GM12878 (cell line): ENCODE measurements at regions not wholly inside any gene's neighbourhood (a gene's known extent, or its start where the extent isn't known, plus 50 kb on each side); places are given as distances from the start of the nearest gene placed in this dataset.

Experiments used
- ATAC-seq: fragments of 200-7000 bp; cut with Tn5 transposase; 3 replicates; pipeline ENCODE4 v1.9.1; 2020; ENCODE audit warnings: mild to moderate bottlenecking, moderate library complexity
- BruUV-seq: library from RNA; stranded (reverse); fragments of 400-500 nt; replicated peaks from 2 replicates; lab custom pipeline; 2021; lab: Mats Ljungman, UMichigan
- CTCF ChIA-PET: fragments of 300-600 bp; sonication (Branson Sonifier 250); formaldehyde crosslinking; extraction: SDS; loops from one replicate; lab custom pipeline; 2021; ENCODE audit warnings: inconsistent platforms; lab: Yijun Ruan, JAX
- POLR2A ChIA-PET: fragments of 350-600 bp; formaldehyde crosslinking; extraction: SDS; loops from one replicate; lab custom pipeline; 2021; ENCODE audit warnings: inconsistent platforms; lab: Charles Lee
- RAD21 ChIA-PET: fragments of 300-600 bp; sonication (Branson Sonifier 250); formaldehyde crosslinking; loops from one replicate; lab custom pipeline; 2023; ENCODE audit warnings: antibody characterized with exemption; ENCODE audit not compliant: unreplicated experiment; lab: Charles Lee
- SMC1A ChIA-PET: fragments of 300-600 bp; sonication (Branson Sonifier 250); formaldehyde crosslinking; loops from one replicate; lab custom pipeline; 2023; ENCODE audit not compliant: unreplicated experiment, uncharacterized antibody; lab: Charles Lee
- DNase-seq: peaks from one replicate; pipeline ENCODE4 v3.0.0-alpha.2; 2011; ENCODE audit warnings: low read depth, low spot score
- FAIRE-seq: peaks from 3 replicates; lab custom pipeline; 2011; peaks lifted over from hg19 to GRCh38; lab: Jason Lieb, UNC
- H2AFZ ChIP-seq: 2 replicates; pipeline ENCODE4 v1.6.0; 2011; ENCODE audit warnings: low read depth, low read length, control low read depth; ENCODE audit not compliant: control insufficient read depth
- H3K27ac ChIP-seq: 2 replicates; pipeline ENCODE4 v1.5.1; 2011; ENCODE audit warnings: control low read depth; ENCODE audit not compliant: control insufficient read depth, insufficient read depth
- H3K27me3 ChIP-seq, 2 experiments: replicated peaks in 1 of 2; 2 replicates each; pipeline versions ENCODE4 v1.6.0 to v1.6.1; 2011; ENCODE audit warnings: low read length in 1 of 2; ENCODE audit not compliant: control insufficient read depth in 2 of 2, insufficient read depth in 2 of 2
- H3K36me3 ChIP-seq, 2 experiments: 2 replicates each; pipeline ENCODE4 v1.5.1; 2011; ENCODE audit warnings: low read length in 1 of 2; ENCODE audit not compliant: control insufficient read depth in 2 of 2, insufficient read depth in 2 of 2
- H3K4me1 ChIP-seq: 2 replicates; pipeline ENCODE4 v1.6.1; 2011; ENCODE audit warnings: mild to moderate bottlenecking, low read length, moderate library complexity, mixed read lengths; ENCODE audit not compliant: control insufficient read depth, insufficient read depth
- H3K4me2 ChIP-seq: 2 replicates; pipeline ENCODE4 v1.6.0; 2011; ENCODE audit warnings: control low read depth; ENCODE audit not compliant: control insufficient read depth, insufficient read depth
- H3K4me3 ChIP-seq: fragments of 200-600 bp; sonication (generic); 2 replicates; pipeline ENCODE4 v1.5.1; 2016
- H3K79me2 ChIP-seq: 2 replicates; pipeline ENCODE4 v1.6.0; 2011; ENCODE audit warnings: low read length; ENCODE audit not compliant: control insufficient read depth, insufficient read depth
- H3K9ac ChIP-seq: 2 replicates; pipeline ENCODE4 v1.8.0; 2011; ENCODE audit warnings: low read length, control low read depth, mixed read lengths; ENCODE audit not compliant: control insufficient read depth, insufficient read depth
- H3K9me3 ChIP-seq: replicated peaks from 3 replicates; pipeline ENCODE4 v1.5.1; 2011; ENCODE audit warnings: mild to moderate bottlenecking, low read length; ENCODE audit not compliant: control insufficient read depth, insufficient read depth
- H4K20me1 ChIP-seq: 2 replicates; pipeline ENCODE4 v1.6.0; 2011; ENCODE audit not compliant: control insufficient read depth, insufficient read depth
- BACH1 ChIP-seq: fragments of 450-650 bp; IDR thresholded peaks from 2 replicates; pipeline ENCODE4 v1.6.1; 2017; ENCODE audit warnings: mild to moderate bottlenecking, borderline replicate concordance
- EZH2 ChIP-seq: IDR thresholded peaks from 2 replicates; pipeline ENCODE4 v1.6.1; 2012; ENCODE audit warnings: low read depth, mild to moderate bottlenecking, control low read depth, inconsistent platforms, low read length, borderline replicate concordance; ENCODE audit not compliant: control insufficient read depth
- HDAC6 ChIP-seq: fragments of 200-600 bp; sonication (generic); IDR thresholded peaks from one replicate; pipeline ENCODE4 v1.8.0; 2017; ENCODE audit warnings: antibody characterized with exemption; ENCODE audit not compliant: unreplicated experiment
- IRF5 ChIP-seq: fragments of 450-650 bp; IDR thresholded peaks from 2 replicates; pipeline ENCODE4 v1.6.1; 2017; ENCODE audit warnings: borderline replicate concordance
- JUNB ChIP-seq: IDR thresholded peaks from 2 replicates; pipeline ENCODE4 v1.6.1; 2016; ENCODE audit warnings: antibody characterized with exemption, mild to moderate bottlenecking
- NFYA ChIP-seq: IDR thresholded peaks from 2 replicates; pipeline ENCODE4 v1.6.1; 2011; ENCODE audit warnings: low read depth, mild to moderate bottlenecking, low read length, improper control_type of control experiment, borderline replicate concordance
- NFYB ChIP-seq: IDR thresholded peaks from 2 replicates; pipeline ENCODE4 v1.6.1; 2011; ENCODE audit warnings: low read depth, mild to moderate bottlenecking, low read length, improper control_type of control experiment, moderate library complexity; ENCODE audit not compliant: insufficient read depth
- NRF1 ChIP-seq: conservative IDR thresholded peaks from 2 replicates; pipeline ENCODE4 v1.6.1; 2011; ENCODE audit warnings: mild to moderate bottlenecking, low read depth, low read length, improper control_type of control experiment
- PML ChIP-seq: IDR thresholded peaks from 2 replicates; pipeline ENCODE4 v1.6.1; 2012; ENCODE audit warnings: low read length, inconsistent platforms
- RBBP5 ChIP-seq: fragments of 200-600 bp; sonication (generic); conservative IDR thresholded peaks from 2 replicates; pipeline ENCODE4 v1.6.1; 2016
- RCOR1 ChIP-seq: conservative IDR thresholded peaks from 2 replicates; pipeline ENCODE4 v1.6.1; 2012; ENCODE audit warnings: low read depth, low read length, improper control_type of control experiment
- SP1 ChIP-seq: IDR thresholded peaks from one replicate; pipeline ENCODE4 v1.6.1; 2011; ENCODE audit warnings: low read depth, low read length
- ZBTB11 ChIP-seq: fragments of 450-650 bp; formaldehyde crosslinking; IDR thresholded peaks from 2 replicates; pipeline ENCODE4 v1.5.0; 2022; ENCODE audit warnings: mild to moderate bottlenecking, missing genetic modification characterization
- WGBS: methylation state at CpG from one replicate; pipeline ENCODE4 v1.1.6; 2016; ENCODE audit warnings: low lambda C conversion rate; ENCODE audit not compliant: insufficient replicate concordance, insufficient coverage; ENCODE audit errors: missing lambda C conversion rate; 5-methylcytosine and 5-hydroxymethylcytosine counted together
- in situ Hi-C: fragments of 300-500 bp; cut with MboI; formaldehyde crosslinking; loops from 9 replicates; pipeline ENCODE4 v1.14.3; 2018; ENCODE audit warnings: mixed read lengths
- intact Hi-C: fragments of 100-400 bp; cut with micrococcal nuclease; formaldehyde crosslinking; loops from one replicate; pipeline ENCODE4 v1.14.2; 2022; ENCODE audit not compliant: unreplicated experiment

- CTCF ChIA-PET = no interaction called here
- intact Hi-C loops = no loop called here
- TF ChIP-seq JUNB = no peak
- TF ChIP-seq PML = no peak
- TF ChIP-seq SP1 = no peak
- no peak for TF ChIP-seq NFYA
- TF ChIP-seq NRF1 = no peak
- no peak for TF ChIP-seq RBBP5
- no peak for TF ChIP-seq RCOR1
- TF ChIP-seq, all 136 proteins: peak for 0
Observed at GRCh38 chr5:68950125-68950524, 143.7 kb upstream of the SLC30A5 start.

GRCh38 chr5:68950930-68951329, 142.9 kb upstream of the SLC30A5 start:
- Histone ChIP-seq H3K4me3 (no peak overlapping the region), H3K27me3 (no peaks in the 10 kb centered on the region; a peak in 2 of 4 replicates), H3K27ac (no peak overlapping the region), H4K20me1 (no peaks in the 10 kb centered on the region), H3K9ac (no peak overlapping the region), H2AFZ (no peak overlapping the region), H3K4me2 (no peak overlapping the region), H3K9me3 (no peaks in the 10 kb centered on the region), H3K36me3 (no peaks in the 10 kb centered on the region), H3K79me2 (no peaks in the 10 kb centered on the region), H3K4me1 (no peaks in the 10 kb centered on the region)
- ChIA-PET POLR2A (no interaction called here), CTCF (no interaction called here), RAD21 (no interaction called here), SMC1A (no interaction called here)
- FAIRE-seq (no peak), ATAC-seq (no peak), DNase-seq (no peak)
- in situ Hi-C loops (no loop called here), intact Hi-C loops (no loop called here)
- no TSS peak for BruUV-seq
- 50% methylated on average over 1 of the region's 1 CpG for WGBS
- TF ChIP-seq ZBTB11 (CRISPR knock-in tag) = no peak
- TF ChIP-seq NFYB = no peak
- no peak for TF ChIP-seq EZH2
- TF ChIP-seq IRF5 = no peak
- TF ChIP-seq PML = no peak
- no peak for TF ChIP-seq HDAC6
- TF ChIP-seq RBBP5 = no peak
- no peak for TF ChIP-seq BACH1

More at GRCh38 chr5:68950125-68950524, 143.7 kb upstream of the SLC30A5 start:
- DNase-seq = no peak
- Histone ChIP-seq H3K4me1 (no peaks in the 10 kb centered on the region), H3K27me3 (no peaks in the 10 kb centered on the region; a peak in 2 of 4 replicates), H3K27ac (no peak overlapping the region), H3K36me3 (no peaks in the 10 kb centered on the region), H3K9me3 (no peaks in the 10 kb centered on the region), H3K4me3 (no peak overlapping the region), H3K4me2 (no peak overlapping the region), H3K79me2 (no peaks in the 10 kb centered on the region), H3K9ac (no peak overlapping the region), H4K20me1 (no peaks in the 10 kb centered on the region), H2AFZ (no peak overlapping the region)
- BruUV-seq = no TSS peak
- FAIRE-seq = no peak
- no peak for ATAC-seq
- in situ Hi-C loops = no loop called here
- POLR2A ChIA-PET = no interaction called here
- SMC1A ChIA-PET = no interaction called here
- 26% methylated on average over 6 of the region's 6 CpGs for WGBS
- RAD21 ChIA-PET = no interaction called here
